BE2C (cell line): ENCODE measurements at regions not wholly inside any gene's neighbourhood (a gene's known extent, or its start where the extent isn't known, plus 50 kb on each side); places are given as distances from the start of the nearest gene placed in this dataset.

ENCODE experiments used
- DNase-seq: peaks from one replicate; pipeline ENCODE4 v3.0.0-alpha.2; 2020
- H3K27me3 ChIP-seq: fragments of 250-450 bp; sonication (Bioruptor Pico); 2 replicates; pipeline ENCODE4 v1.5.1; 2020; ENCODE audit warnings: mild to moderate bottlenecking
- H3K36me3 ChIP-seq: fragments of 250-450 bp; sonication (Bioruptor Pico); 2 replicates; pipeline ENCODE4 v1.5.1; 2020; ENCODE audit warnings: mild to moderate bottlenecking
- H3K4me1 ChIP-seq: fragments of 250-450 bp; sonication (Bioruptor Pico); 2 replicates; pipeline ENCODE4 v1.5.1; 2020
- H3K4me3 ChIP-seq: 2 replicates; pipeline ENCODE4 v1.5.1; 2011; ENCODE audit warnings: low read depth, low read length
- H3K9me3 ChIP-seq: fragments of 250-450 bp; sonication (Bioruptor Pico); 2 replicates; pipeline ENCODE4 v1.5.1; 2020
- TF ChIP-seq, protein P1 (sequence below): IDR thresholded peaks from 2 replicates; pipeline ENCODE4 v1.5.1; 2012; ENCODE audit warnings: mild to moderate bottlenecking, low read depth, low read length

DNA sequence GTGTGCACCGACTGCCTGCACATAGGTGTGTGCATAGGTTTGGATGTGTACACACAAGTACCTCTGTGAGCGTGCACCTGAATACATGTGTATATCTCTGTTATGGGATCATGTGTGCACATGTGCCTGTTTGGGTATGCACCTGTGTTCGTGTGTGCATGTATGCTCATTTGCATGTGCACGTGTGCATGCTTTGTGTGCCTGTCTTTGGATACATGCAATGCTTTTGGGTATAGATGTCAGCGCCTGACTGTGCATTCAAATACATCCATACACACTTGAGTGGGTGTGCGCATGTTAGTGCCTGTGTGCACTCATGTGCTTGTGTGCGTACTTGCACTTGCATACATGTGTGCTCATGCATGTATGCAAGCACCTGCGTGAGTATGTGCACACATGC lies 258.1 kb downstream of the IRX2 start:
- Histone ChIP-seq H3K4me3 (no peak overlapping the region), H3K27me3 (no peaks in the 10 kb centered on the region), H3K36me3 (no peaks in the 10 kb centered on the region), H3K9me3 (peaks cover 4% of the 10 kb centered on the region; the same call in 1 of the 2 replicates), H3K4me1 (no peaks in the 10 kb centered on the region)
- DNase-seq = no peak
- TF ChIP-seq, protein P1, sequence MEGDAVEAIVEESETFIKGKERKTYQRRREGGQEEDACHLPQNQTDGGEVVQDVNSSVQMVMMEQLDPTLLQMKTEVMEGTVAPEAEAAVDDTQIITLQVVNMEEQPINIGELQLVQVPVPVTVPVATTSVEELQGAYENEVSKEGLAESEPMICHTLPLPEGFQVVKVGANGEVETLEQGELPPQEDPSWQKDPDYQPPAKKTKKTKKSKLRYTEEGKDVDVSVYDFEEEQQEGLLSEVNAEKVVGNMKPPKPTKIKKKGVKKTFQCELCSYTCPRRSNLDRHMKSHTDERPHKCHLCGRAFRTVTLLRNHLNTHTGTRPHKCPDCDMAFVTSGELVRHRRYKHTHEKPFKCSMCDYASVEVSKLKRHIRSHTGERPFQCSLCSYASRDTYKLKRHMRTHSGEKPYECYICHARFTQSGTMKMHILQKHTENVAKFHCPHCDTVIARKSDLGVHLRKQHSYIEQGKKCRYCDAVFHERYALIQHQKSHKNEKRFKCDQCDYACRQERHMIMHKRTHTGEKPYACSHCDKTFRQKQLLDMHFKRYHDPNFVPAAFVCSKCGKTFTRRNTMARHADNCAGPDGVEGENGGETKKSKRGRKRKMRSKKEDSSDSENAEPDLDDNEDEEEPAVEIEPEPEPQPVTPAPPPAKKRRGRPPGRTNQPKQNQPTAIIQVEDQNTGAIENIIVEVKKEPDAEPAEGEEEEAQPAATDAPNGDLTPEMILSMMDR = no peak

DNA sequence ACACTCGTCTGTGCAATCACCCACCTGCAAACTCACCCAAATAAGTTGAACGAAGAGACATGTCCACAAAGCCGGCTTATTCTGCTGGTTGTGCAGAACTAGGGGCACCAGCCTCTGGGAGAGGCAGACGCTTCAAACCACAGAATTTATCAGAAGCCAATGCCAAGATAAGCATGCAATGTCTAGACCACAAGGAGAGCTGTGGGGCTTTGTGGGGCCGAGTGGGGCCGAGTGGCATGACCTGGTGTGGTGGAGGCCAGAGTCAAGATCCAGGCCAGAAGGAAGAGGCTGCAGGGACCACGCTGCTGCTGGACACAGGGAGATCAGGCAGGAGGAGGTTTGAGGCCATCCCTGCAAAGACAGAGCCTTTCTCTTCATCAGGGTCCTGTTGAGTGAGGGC lies 259.0 kb downstream of the IRX2 start:
- no peaks in the 10 kb centered on the region for H3K36me3 ChIP-seq
- TF ChIP-seq, protein P1 = no peak
- H3K9me3 ChIP-seq = peaks cover 4% of the 10 kb centered on the region; the same call in 1 of the 2 replicates
- H3K27me3 ChIP-seq = no peaks in the 10 kb centered on the region
- no peak overlapping the region for H3K4me3 ChIP-seq
- DNase-seq = no peak
- H3K4me1 ChIP-seq = no peaks in the 10 kb centered on the region

DNA sequence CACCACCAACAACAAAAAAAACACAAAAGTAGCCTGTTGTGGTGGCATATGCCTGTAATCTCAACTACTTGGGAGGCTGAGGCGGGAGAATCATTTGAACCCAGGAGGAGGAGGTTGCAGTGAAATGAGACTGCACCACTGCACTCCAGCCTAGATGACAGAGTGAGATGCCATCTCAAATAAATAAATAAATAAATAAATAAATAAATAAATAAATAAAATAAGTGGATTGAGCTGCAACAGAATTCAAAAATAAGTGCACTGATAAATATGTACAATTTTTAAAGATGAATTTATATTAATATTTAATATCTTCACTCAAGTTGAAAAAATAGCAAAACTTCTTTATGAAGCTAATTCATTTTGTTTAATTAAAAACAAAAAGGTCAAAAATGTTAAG lies 259.6 kb downstream of the IRX2 start:
- no peaks in the 10 kb centered on the region for H3K4me1 ChIP-seq
- no peak for DNase-seq
- no peak overlapping the region for H3K4me3 ChIP-seq
- H3K27me3 ChIP-seq = no peaks in the 10 kb centered on the region
- TF ChIP-seq, protein P1 = no peak
- no peaks in the 10 kb centered on the region for H3K36me3 ChIP-seq
- H3K9me3 ChIP-seq = peaks cover 4% of the 10 kb centered on the region; the same call in 1 of the 2 replicates

DNA sequence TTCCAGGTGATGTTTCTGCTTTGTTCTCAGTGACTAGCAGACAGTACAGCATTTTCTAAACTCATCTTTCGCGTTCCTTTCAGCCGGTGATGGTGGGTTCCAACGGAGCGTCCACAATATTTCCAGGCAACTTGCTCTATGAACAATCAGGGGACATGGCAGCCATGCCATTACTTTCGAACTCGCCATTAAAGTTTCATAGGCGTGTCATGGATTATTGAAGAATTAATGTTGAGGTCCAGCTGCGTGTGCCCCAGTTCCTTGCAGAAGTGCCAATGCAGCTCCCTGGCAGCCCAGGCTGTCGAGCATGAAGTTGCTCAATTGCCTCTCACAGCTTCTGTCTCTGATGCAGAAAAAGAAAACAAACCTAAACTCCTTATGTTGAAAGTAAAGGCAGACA lies 262.2 kb downstream of the IRX2 start:
- H3K36me3 ChIP-seq = no peaks in the 10 kb centered on the region
- H3K27me3 ChIP-seq = no peaks in the 10 kb centered on the region
- DNase-seq = no peak
- TF ChIP-seq, protein P1 = no peak
- no peak overlapping the region for H3K4me3 ChIP-seq
- H3K4me1 ChIP-seq = no peaks in the 10 kb centered on the region
- peaks cover 4% of the 10 kb centered on the region; the same call in 1 of the 2 replicates for H3K9me3 ChIP-seq

DNA sequence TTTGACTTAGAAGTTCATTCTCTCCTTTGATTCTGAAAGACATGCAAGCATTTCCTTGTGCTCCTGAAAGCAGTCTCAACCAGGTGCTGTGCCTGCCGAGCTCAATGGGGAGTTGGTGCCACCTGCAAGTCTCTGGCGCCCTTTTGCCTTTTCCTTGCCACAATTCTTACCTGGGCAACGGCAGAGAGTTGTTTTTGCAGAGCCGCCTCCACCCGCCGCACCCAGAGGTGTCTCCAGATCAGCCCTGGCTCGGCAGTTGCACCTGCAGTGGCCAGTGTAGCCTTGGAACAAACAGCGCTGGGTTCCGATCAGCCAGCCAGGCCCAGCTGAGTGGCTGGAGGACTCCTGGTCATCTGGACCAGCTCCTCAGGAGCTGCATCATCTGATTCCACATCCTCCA lies 262.9 kb downstream of the IRX2 start:
- Histone ChIP-seq H3K36me3 (no peaks in the 10 kb centered on the region), H3K9me3 (peaks cover 2% of the 10 kb centered on the region; the same call in 1 of the 2 replicates), H3K4me1 (no peaks in the 10 kb centered on the region), H3K27me3 (no peaks in the 10 kb centered on the region), H3K4me3 (no peak overlapping the region)
- DNase-seq = no peak
- TF ChIP-seq, protein P1 = no peak

DNA sequence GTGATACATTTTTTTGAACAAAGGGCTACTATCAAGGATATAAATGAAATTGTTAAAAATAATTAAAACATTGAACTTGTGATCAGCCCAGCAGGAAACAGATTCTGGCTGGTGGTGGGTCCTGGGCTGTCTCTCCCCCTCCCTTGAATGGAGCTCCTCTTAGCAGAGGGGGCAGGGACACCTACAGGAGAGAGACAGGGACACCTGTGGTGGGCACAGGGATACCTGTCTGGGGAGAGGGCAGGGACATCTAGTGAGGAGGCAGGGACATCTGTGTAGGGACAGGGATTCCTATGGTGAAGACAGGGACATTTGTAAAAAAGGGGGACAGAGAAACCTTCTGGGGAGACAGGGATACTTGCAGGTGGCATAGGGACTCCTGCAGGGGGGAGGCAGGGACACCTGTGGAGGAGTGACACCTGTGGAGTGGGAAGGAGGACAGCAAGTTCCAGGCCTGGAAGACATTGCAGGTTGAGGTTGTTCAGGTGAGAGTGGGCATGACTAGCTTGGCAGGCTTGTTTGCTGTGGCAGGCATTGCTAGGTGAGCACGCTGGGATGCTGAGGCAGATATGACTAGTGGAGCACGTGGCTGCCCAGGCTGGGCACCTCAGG lies 264.2 kb downstream of the IRX2 start:
- no peak for DNase-seq
- Histone ChIP-seq H3K27me3 (no peaks in the 10 kb centered on the region), H3K4me3 (no peak overlapping the region), H3K4me1 (no peaks in the 10 kb centered on the region), H3K36me3 (no peaks in the 10 kb centered on the region), H3K9me3 (no peaks in the 10 kb centered on the region)
- TF ChIP-seq, protein P1 = no peak
